ENCODE measurements at regions not wholly inside any gene's neighbourhood (a gene's known extent, or its start where the extent isn't known, plus 50 kb on each side); places are given as distances from the start of the nearest gene placed in this dataset.

- no peak for DNase-seq (ENCODE audit: low read depth in 1 of 2, low spot score in 1 of 2)
- CTCF ChIA-PET, result interaction anchor here (0.8 to 1.5 kb wide), 3 partner anchors 8 to 158 kb away, joined by 4 read pairs; no protein-coding TSS in a partner anchor
- TF ChIP-seq RNF2 (IDR thresholded peaks at IDR 0.05; ENCODE audit: borderline replicate concordance, low read depth), result no peak
- TF ChIP-seq MAZ (IDR thresholded peaks at IDR 0.05; ENCODE audit: borderline replicate concordance, low read depth, low read length), result no peak
- TF ChIP-seq MYC (IDR thresholded peaks at IDR 0.05; ENCODE audit: borderline replicate concordance, low read length), result no peak
- no peak for TF ChIP-seq CBX2 (IDR thresholded peaks at IDR 0.05; ENCODE audit: borderline replicate concordance, low read depth)
- no peak for TF ChIP-seq NFE2L2 (conservative IDR thresholded peaks at IDR 0.05; ENCODE audit: low read length)
- TF ChIP-seq EP300 (IDR thresholded peaks at IDR 0.05), result no peak
- TF ChIP-seq CEBPB (IDR thresholded peaks at IDR 0.05), result no peak
- TF ChIP-seq POLR2A (IDR thresholded peaks at IDR 0.05; ENCODE audit: low read length), result no peak
- no peak for TF ChIP-seq TFCP2L1 (CRISPR knock-in tag; IDR thresholded peaks at IDR 0.05)
- no peak for TF ChIP-seq ESRRA (IDR thresholded peaks at IDR 0.05; ENCODE audit: borderline replicate concordance, low read length)
- TF ChIP-seq, protein P1, sequence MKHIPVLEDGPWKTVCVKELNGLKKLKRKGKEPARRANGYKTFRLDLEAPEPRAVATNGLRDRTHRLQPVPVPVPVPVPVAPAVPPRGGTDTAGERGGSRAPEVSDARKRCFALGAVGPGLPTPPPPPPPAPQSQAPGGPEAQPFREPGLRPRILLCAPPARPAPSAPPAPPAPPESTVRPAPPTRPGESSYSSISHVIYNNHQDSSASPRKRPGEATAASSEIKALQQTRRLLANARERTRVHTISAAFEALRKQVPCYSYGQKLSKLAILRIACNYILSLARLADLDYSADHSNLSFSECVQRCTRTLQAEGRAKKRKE (CRISPR knock-in tag; IDR thresholded peaks at IDR 0.05; ENCODE audit: low read depth), result no peak
- TF ChIP-seq CHD4 (IDR thresholded peaks at IDR 0.05; ENCODE audit: borderline replicate concordance), result no peak
- TF ChIP-seq ZNF302 (CRISPR knock-in tag; IDR thresholded peaks at IDR 0.05), result no peak
- no peak for TF ChIP-seq RAD21 (conservative IDR thresholded peaks at IDR 0.05 in 1 of 2, IDR thresholded peaks at IDR 0.05 in 1 of 2)
- TF ChIP-seq MAX (IDR thresholded peaks at IDR 0.05), result no peak
- no peak for TF ChIP-seq JUN (IDR thresholded peaks at IDR 0.05)
- WGBS (ENCODE audit: missing lambda C conversion rate), result 66% methylated on average over 5 of the region's 5 CpGs
- Histone ChIP-seq H3K4me1 (no peaks in the 10 kb centered on the region), H3K9me3 (no peaks in the 10 kb centered on the region), H3K27ac (no peak overlapping the region), H3K4me3 (no peak overlapping the region), H3K4me2 (no peak overlapping the region)
- ATAC-seq, result no peak
- POLR2A ChIA-PET, result no interaction called here
- no peak for FAIRE-seq
Measured at GRCh38 chr15:69734699-69735098, 282.1 kb downstream of the RPLP1 start.

DNA sequence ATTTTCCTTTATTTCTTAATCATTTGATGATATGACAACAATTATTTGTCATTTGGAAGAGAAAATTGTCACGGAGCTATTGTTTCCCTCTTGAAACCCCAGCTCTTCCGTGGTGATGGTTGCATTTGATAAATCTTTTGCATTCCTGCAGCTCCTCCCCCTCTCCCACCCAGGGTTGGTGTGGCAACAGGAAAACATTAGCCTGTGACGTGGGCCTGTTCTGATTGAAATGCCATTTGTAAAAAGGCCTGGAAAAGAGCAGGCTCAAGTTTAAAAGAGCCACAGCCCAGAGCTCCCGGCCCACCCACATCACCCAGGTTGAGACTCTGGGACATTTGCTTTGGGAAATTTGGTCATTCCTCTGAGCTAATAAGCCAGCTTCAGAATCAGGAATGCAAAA, 282.5 kb downstream of the RPLP1 start:
- DNase-seq (ENCODE audit: low read depth in 1 of 2, low spot score in 1 of 2) (no peak), FAIRE-seq (no peak), ATAC-seq (no peak)
- TF ChIP-seq USF2 (IDR thresholded peaks at IDR 0.05) (no peak), ZFP36 (IDR thresholded peaks at IDR 0.05; ENCODE audit: borderline replicate concordance, partially characterized antibody) (no peak), NR3C1 (IDR thresholded peaks at IDR 0.05) (no peak), HOXB5 (CRISPR knock-in tag; IDR thresholded peaks at IDR 0.05) (no peak), RAD21 (conservative IDR thresholded peaks at IDR 0.05 in 1 of 2, IDR thresholded peaks at IDR 0.05 in 1 of 2) (no peak), HOXA7 (CRISPR knock-in tag; IDR thresholded peaks at IDR 0.05) (no peak), KDM5A (IDR thresholded peaks at IDR 0.05) (no peak)
- 44% methylated on average over 4 of the region's 4 CpGs for WGBS (ENCODE audit: missing lambda C conversion rate)
- Histone ChIP-seq H3K4me2 (no peak overlapping the region), H3K27ac (no peak overlapping the region), H3K4me3 (no peak overlapping the region), H3K4me1 (no peaks in the 10 kb centered on the region), H3K9me3 (peaks cover 3% of the 10 kb centered on the region; the same call in 2 of the 3 replicates)
- CTCF ChIA-PET, result interaction anchor here (1.0 to 1.5 kb wide), 2 partner anchors 9 to 158 kb away, joined by 4 read pairs; no protein-coding TSS in a partner anchor
- POLR2A ChIA-PET, result no interaction called here

- ChIA-PET POLR2A (no interaction called here), CTCF (no interaction called here)
- peaks cover 13% of the 10 kb centered on the region; the same call in 2 of the 3 replicates for H3K9me3 ChIP-seq
- TF ChIP-seq FOXS1 (CRISPR knock-in tag; IDR thresholded peaks at IDR 0.05), result no peak
- no peak overlapping the region for H3K27ac ChIP-seq
- no peak overlapping the region for H3K4me3 ChIP-seq
- ATAC-seq (no peak), DNase-seq (ENCODE audit: low read depth in 1 of 2, low spot score in 1 of 2) (no peak), FAIRE-seq (no peak)
- H3K4me2 ChIP-seq, result no peak overlapping the region
- WGBS (ENCODE audit: missing lambda C conversion rate), result 43% methylated on average over 3 of the region's 3 CpGs
- no peaks in the 10 kb centered on the region for H3K4me1 ChIP-seq
Measured at GRCh38 chr15:69736161-69736560, 283.5 kb downstream of the RPLP1 start.
